Calu3 (cell line): ENCODE measurements at regions not wholly inside any gene's neighbourhood (a gene's known extent, or its start where the extent isn't known, plus 50 kb on each side); places are given as distances from the start of the nearest gene placed in this dataset.

ENCODE experiments used
- BruUV-seq: library from RNA; stranded (reverse); fragments of 400-500 nt; replicated peaks from 2 replicates; lab custom pipeline; 2021; lab: Mats Ljungman, UMichigan
- CTCF ChIA-PET: fragments of 300-600 bp; sonication (Branson Sonifier 250); formaldehyde crosslinking; loops from one replicate; lab custom pipeline; 2022; ENCODE audit warnings: antibody characterized with exemption; lab: Charles Lee
- DNase-seq: peaks from one replicate; pipeline ENCODE4 v3.0.0; 2022
- H3K27ac Mint-ChIP-seq: one replicate; pipeline ENCODE4 v1.8.0; 2022; ENCODE audit warnings: mixed read lengths; ENCODE audit not compliant: unreplicated experiment
- H3K27me3 Mint-ChIP-seq: one replicate; pipeline ENCODE4 v1.8.0; 2022; ENCODE audit warnings: mixed read lengths; ENCODE audit not compliant: unreplicated experiment
- H3K36me3 Mint-ChIP-seq: one replicate; pipeline ENCODE4 v1.8.0; 2022; ENCODE audit warnings: mild to moderate bottlenecking, moderate library complexity, mixed read lengths; ENCODE audit not compliant: insufficient read depth, unreplicated experiment
- H3K4me1 Mint-ChIP-seq: one replicate; pipeline ENCODE4 v1.8.0; 2022; ENCODE audit warnings: mild to moderate bottlenecking, low read depth, mixed read lengths; ENCODE audit not compliant: unreplicated experiment
- H3K4me3 Mint-ChIP-seq: one replicate; pipeline ENCODE4 v1.8.0; 2022; ENCODE audit warnings: mild to moderate bottlenecking, low read depth, moderate library complexity, mixed read lengths; ENCODE audit not compliant: unreplicated experiment
- H3K9me3 Mint-ChIP-seq: one replicate; pipeline ENCODE4 v1.8.0; 2022; ENCODE audit warnings: low read depth, mixed read lengths; ENCODE audit not compliant: unreplicated experiment
- CTCF ChIP-seq: fragments of 200-600 bp; IDR thresholded peaks from one replicate; pipeline ENCODE4 v1.8.0; 2022; ENCODE audit warnings: antibody characterized with exemption; ENCODE audit not compliant: unreplicated experiment
- intact Hi-C: fragments of 100-400 bp; cut with micrococcal nuclease; formaldehyde crosslinking; loops from one replicate; pipeline ENCODE4 v1.10.0; 2022; ENCODE audit not compliant: unreplicated experiment

GRCh38 chr4:79687006-79687405 is 279.0 kb upstream of the GK2 start:
- BruUV-seq: no TSS peak
- DNase-seq: no peak
- CTCF ChIA-PET: no interaction called here
- H3K27ac Mint-ChIP-seq: no peak overlapping the region
- H3K9me3 Mint-ChIP-seq: no peaks in the 10 kb centered on the region
- intact Hi-C loops: no loop called here
- no peaks in the 10 kb centered on the region for H3K4me1 Mint-ChIP-seq
- no peak overlapping the region for H3K4me3 Mint-ChIP-seq
- H3K36me3 Mint-ChIP-seq: no peaks in the 10 kb centered on the region
- H3K27me3 Mint-ChIP-seq: no peaks in the 10 kb centered on the region
- no peak for TF ChIP-seq CTCF

- no peak for TF ChIP-seq CTCF
- DNase-seq: no peak
- no peak overlapping the region for H3K4me3 Mint-ChIP-seq
- no TSS peak for BruUV-seq
- no peak overlapping the region for H3K27ac Mint-ChIP-seq
- no peaks in the 10 kb centered on the region for H3K9me3 Mint-ChIP-seq
- H3K4me1 Mint-ChIP-seq: no peaks in the 10 kb centered on the region
- intact Hi-C loops: no loop called here
- H3K27me3 Mint-ChIP-seq: no peaks in the 10 kb centered on the region
- H3K36me3 Mint-ChIP-seq: no peaks in the 10 kb centered on the region
- CTCF ChIA-PET: no interaction called here
These were observed 277.5 kb upstream of the GK2 start for GRCh38 chr4:79685542-79685941.

GRCh38 chr4:79684516-79684915 is 276.5 kb upstream of the GK2 start:
- Mint-ChIP-seq H3K4me3 (no peak overlapping the region), H3K36me3 (no peaks in the 10 kb centered on the region), H3K27ac (no peak overlapping the region), H3K27me3 (no peaks in the 10 kb centered on the region), H3K4me1 (no peaks in the 10 kb centered on the region), H3K9me3 (no peaks in the 10 kb centered on the region)
- CTCF ChIA-PET: no interaction called here
- no TSS peak for BruUV-seq
- no peak for TF ChIP-seq CTCF
- DNase-seq: no peak
- intact Hi-C loops: no loop called here

GRCh38 chr4:79682801-79683530 is 274.9 kb upstream of the GK2 start:
- Mint-ChIP-seq H3K4me3 (no peak overlapping the region), H3K36me3 (no peaks in the 10 kb centered on the region), H3K27ac (no peak overlapping the region), H3K4me1 (no peaks in the 10 kb centered on the region), H3K27me3 (no peaks in the 10 kb centered on the region), H3K9me3 (no peaks in the 10 kb centered on the region)
- BruUV-seq: no TSS peak
- intact Hi-C loops: no loop called here
- no peak for DNase-seq
- CTCF ChIA-PET: no interaction called here
- no peak for TF ChIP-seq CTCF
